WTC11 (cell line): ENCODE measurements at regions not wholly inside any gene's neighbourhood (a gene's known extent, or its start where the extent isn't known, plus 50 kb on each side); places are given as distances from the start of the nearest gene placed in this dataset.

Experiments
- ATAC-seq: fragments of 200-7000 bp; cut with Tn5 transposase; 2 replicates; pipeline ENCODE4 v1.10.0; 2021; ENCODE audit warnings: mild to moderate bottlenecking, moderate library complexity
- CTCF ChIA-PET: fragments of 300-600 bp; sonication (Branson Sonifier 250); formaldehyde crosslinking; loops from one replicate; lab custom pipeline; 2021; ENCODE audit warnings: antibody characterized with exemption; lab: Charles Lee
- POLR2A ChIA-PET: fragments of 350-600 bp; sonication (Branson Sonifier 250); formaldehyde crosslinking; loops from one replicate; lab custom pipeline; 2021; ENCODE audit warnings: antibody characterized with exemption; lab: Charles Lee
- DNase-seq: peaks from one replicate; pipeline ENCODE4 v3.0.0; 2021; ENCODE audit warnings: low spot score
- H3K27ac Mint-ChIP-seq: 2 replicates; pipeline ENCODE4 v1.8.0; 2021; ENCODE audit warnings: mixed read lengths
- H3K27me3 Mint-ChIP-seq: 2 replicates; pipeline ENCODE4 v1.8.0; 2021; ENCODE audit warnings: low read depth, mild to moderate bottlenecking, moderate library complexity, mixed read lengths
- H3K36me3 Mint-ChIP-seq: 2 replicates; pipeline ENCODE4 v1.8.0; 2021; ENCODE audit warnings: mixed read lengths
- H3K4me1 Mint-ChIP-seq: 2 replicates; pipeline ENCODE4 v1.8.0; 2022; ENCODE audit warnings: mixed read lengths
- H3K4me3 Mint-ChIP-seq: 2 replicates; pipeline ENCODE4 v1.8.0; 2021; ENCODE audit warnings: mild to moderate bottlenecking, moderate library complexity, mixed read lengths
- H3K9me3 Mint-ChIP-seq: 2 replicates; pipeline ENCODE4 v1.8.0; 2021; ENCODE audit warnings: mixed read lengths
- AFF4 ChIP-seq: sonication (generic); formaldehyde crosslinking; IDR thresholded peaks from 2 replicates; pipeline ENCODE4 v1.8.1; 2023; ENCODE audit warnings: mild to moderate bottlenecking, missing genetic modification reagents, borderline replicate concordance
- CBFB ChIP-seq: sonication (generic); formaldehyde crosslinking; IDR thresholded peaks from 2 replicates; pipeline ENCODE4 v1.8.1; 2022; ENCODE audit warnings: mild to moderate bottlenecking, low read depth, missing genetic modification reagents
- CDX4 ChIP-seq: fragments of 250-450 bp; sonication (Bioruptor Pico); IDR thresholded peaks from 2 replicates; pipeline ENCODE4 v1.9.0; 2021; ENCODE audit warnings: moderate library complexity, mild to moderate bottlenecking, inconsistent platforms, borderline replicate concordance
- CREM ChIP-seq: sonication (generic); formaldehyde crosslinking; IDR thresholded peaks from 2 replicates; pipeline ENCODE4 v1.8.1; 2022; ENCODE audit warnings: mild to moderate bottlenecking, missing genetic modification reagents, moderate library complexity
- CTCF ChIP-seq: fragments of 200-600 bp; IDR thresholded peaks from 2 replicates; pipeline ENCODE4 v1.8.0; 2022; ENCODE audit warnings: antibody characterized with exemption
- E2F4 ChIP-seq: sonication (generic); formaldehyde crosslinking; IDR thresholded peaks from 2 replicates; pipeline ENCODE4 v1.8.1; 2022; ENCODE audit warnings: low read depth, mild to moderate bottlenecking, moderate library complexity, missing genetic modification reagents, borderline replicate concordance
- FOXK1 ChIP-seq: sonication (generic); formaldehyde crosslinking; IDR thresholded peaks from 2 replicates; pipeline ENCODE4 v1.8.0; 2022; ENCODE audit warnings: mild to moderate bottlenecking, moderate library complexity, missing genetic modification reagents
- GTF2I ChIP-seq: fragments of 250-450 bp; sonication (Bioruptor Pico); conservative IDR thresholded peaks from 2 replicates; pipeline ENCODE4 v1.4.0; 2021; ENCODE audit warnings: mild to moderate bottlenecking
- HMGA2 ChIP-seq: fragments of 250-450 bp; sonication (Bioruptor Pico); IDR thresholded peaks from 2 replicates; pipeline ENCODE4 v1.4.0; 2021; ENCODE audit warnings: mild to moderate bottlenecking, moderate library complexity
- NFE2L1 ChIP-seq: sonication (generic); formaldehyde crosslinking; IDR thresholded peaks from 2 replicates; pipeline ENCODE4 v1.8.1; 2023; ENCODE audit warnings: missing genetic modification reagents
- NFYB ChIP-seq: sonication (generic); formaldehyde crosslinking; conservative IDR thresholded peaks from 2 replicates; pipeline ENCODE4 v1.8.0; 2022; ENCODE audit warnings: low read depth, missing genetic modification reagents
- PREB ChIP-seq: sonication (generic); formaldehyde crosslinking; IDR thresholded peaks from 2 replicates; pipeline ENCODE4 v1.8.1; 2022; ENCODE audit warnings: mild to moderate bottlenecking, missing genetic modification reagents, moderate library complexity, borderline replicate concordance
- PRRX2 ChIP-seq: fragments of 250-450 bp; sonication (Bioruptor Pico); IDR thresholded peaks from 2 replicates; pipeline ENCODE4 v1.8.0; 2021; ENCODE audit warnings: mild to moderate bottlenecking
- RORB ChIP-seq: fragments of 250-450 bp; sonication (Bioruptor Pico); IDR thresholded peaks from 2 replicates; pipeline ENCODE4 v1.9.0; 2021; ENCODE audit warnings: mild to moderate bottlenecking
- SMAD3 ChIP-seq: sonication (generic); formaldehyde crosslinking; IDR thresholded peaks from 2 replicates; pipeline ENCODE4 v1.8.0; 2022; ENCODE audit warnings: missing genetic modification reagents, mild to moderate bottlenecking, borderline replicate concordance
- SOX15 ChIP-seq: fragments of 250-450 bp; sonication (Bioruptor Pico); IDR thresholded peaks from 2 replicates; pipeline ENCODE4 v1.9.0; 2021; ENCODE audit warnings: mild to moderate bottlenecking
- ZNF317 ChIP-seq: sonication (generic); formaldehyde crosslinking; IDR thresholded peaks from 2 replicates; pipeline ENCODE4 v1.8.1; 2023; ENCODE audit warnings: low read depth, mild to moderate bottlenecking, moderate library complexity, missing genetic modification reagents, borderline replicate concordance
- ZNF425 ChIP-seq: fragments of 250-450 bp; sonication (Bioruptor Pico); conservative IDR thresholded peaks from 2 replicates; pipeline ENCODE4 v1.9.0; 2021; ENCODE audit warnings: mild to moderate bottlenecking

GRCh38 chr22:22074634-22075381 lies 92.2 kb upstream of the TOP3B start:
- Mint-ChIP-seq H3K27me3 (peaks cover 98% of the 10 kb centered on the region), H3K4me1 (no peaks in the 10 kb centered on the region), H3K36me3 (no peaks in the 10 kb centered on the region), H3K4me3 (no peak overlapping the region), H3K27ac (no peak overlapping the region), H3K9me3 (no peaks in the 10 kb centered on the region)
- ChIA-PET CTCF (interaction anchor here (1.6 to 1.8 kb wide), 2 partner anchors 14 to 36 kb away, joined by 4 to 6 read pairs; no protein-coding TSS in a partner anchor), POLR2A (no interaction called here)
- TF ChIP-seq SOX15 (CRISPR knock-in tag), result no peak
- TF ChIP-seq CDX4, result no peak
- TF ChIP-seq E2F4, result no peak
- no peak for TF ChIP-seq RORB
- no peak for TF ChIP-seq NFYB (CRISPR knock-in tag)
- TF ChIP-seq GTF2I (CRISPR knock-in tag), result no peak
- TF ChIP-seq ZNF317, result no peak
- no peak for TF ChIP-seq CBFB (CRISPR knock-in tag)
- TF ChIP-seq AFF4, result no peak
- TF ChIP-seq PREB, result no peak
- TF ChIP-seq FOXK1 (CRISPR knock-in tag), result no peak
- no peak for TF ChIP-seq HMGA2 (CRISPR knock-in tag)
- TF ChIP-seq SMAD3, result no peak
- no peak for ATAC-seq
- DNase-seq, result no peak

- no peak overlapping the region for H3K27ac Mint-ChIP-seq
- H3K4me1 Mint-ChIP-seq, result no peaks in the 10 kb centered on the region
- ChIA-PET CTCF (interaction anchor here (0.9 to 1.8 kb wide), 4 partner anchors 13 to 89 kb away, joined by 4 to 6 read pairs (median 5); no protein-coding TSS in a partner anchor), POLR2A (no interaction called here)
- ATAC-seq, result no peak
- H3K27me3 Mint-ChIP-seq, result peaks cover 98% of the 10 kb centered on the region
- H3K9me3 Mint-ChIP-seq, result no peaks in the 10 kb centered on the region
- DNase-seq, result no peak
- H3K36me3 Mint-ChIP-seq, result no peaks in the 10 kb centered on the region
- no peak overlapping the region for H3K4me3 Mint-ChIP-seq
- TF ChIP-seq PRRX2 (no peak), NFE2L1 (CRISPR knock-in tag) (no peak), CBFB (CRISPR knock-in tag) (no peak), ZNF317 (no peak), AFF4 (no peak), CTCF (no peak), ZNF425 (CRISPR knock-in tag) (no peak), CREM (CRISPR knock-in tag) (no peak), GTF2I (CRISPR knock-in tag) (no peak)
Observed at GRCh38 chr22:22073769-22074561, 91.4 kb upstream of the TOP3B start.
